Fibroblast of lung (primary cell): ENCODE measurements at regions not wholly inside any gene's neighbourhood (a gene's known extent, or its start where the extent isn't known, plus 50 kb on each side); places are given as distances from the start of the nearest gene placed in this dataset.

Experiments used
- DNase-seq, 2 donors: peaks; one replicate each; pipeline versions ENCODE4 v3.0.0 to v3.0.0-alpha.2; 2010; ENCODE audit warnings: low read depth in 2 of 2
- H2AFZ ChIP-seq: 2 replicates; pipeline ENCODE4 v1.5.1; 2012; ENCODE audit warnings: low read length, control low read depth, inconsistent platforms
- H3K27ac ChIP-seq: 2 replicates; pipeline ENCODE4 v1.5.1; 2011; ENCODE audit warnings: low read length, control low read depth; ENCODE audit not compliant: insufficient read depth
- H3K27me3 ChIP-seq: 2 replicates; pipeline ENCODE4 v1.5.1; 2011; ENCODE audit warnings: mild to moderate bottlenecking, low read length; ENCODE audit not compliant: control insufficient read depth, insufficient read depth
- H3K36me3 ChIP-seq: 2 replicates; pipeline ENCODE4 v1.5.1; 2011; ENCODE audit warnings: low read length; ENCODE audit not compliant: control insufficient read depth, insufficient read depth
- H3K4me1 ChIP-seq: 2 replicates; pipeline ENCODE4 v1.5.1; 2011; ENCODE audit warnings: low read length; ENCODE audit not compliant: control insufficient read depth, insufficient read depth; ENCODE audit errors: extremely low read depth
- H3K4me2 ChIP-seq: 2 replicates; pipeline ENCODE4 v1.5.1; 2011; ENCODE audit warnings: low read length, control low read depth; ENCODE audit not compliant: insufficient read depth; ENCODE audit errors: extremely low read depth
- H3K4me3 ChIP-seq, 4 experiments: fragments of 200-600 bp in 1 of 4; sonication (generic) in 1 of 4; replicated peaks in 1 of 4; 2 replicates each; pipeline ENCODE4 v1.5.1; 2011 to 2016; ENCODE audit warnings: low read length in 4 of 4, low read depth in 3 of 4, mild to moderate bottlenecking in 3 of 4, control low read depth in 2 of 4, inconsistent platforms in 1 of 4, mixed read lengths in 1 of 4; ENCODE audit not compliant: insufficient read depth in 1 of 4; ENCODE audit errors: control extremely low read depth in 1 of 4
- H3K79me2 ChIP-seq: 2 replicates; pipeline ENCODE4 v1.5.1; 2012; ENCODE audit warnings: mild to moderate bottlenecking, low read length, inconsistent platforms; ENCODE audit not compliant: control insufficient read depth, insufficient read depth
- H3K9ac ChIP-seq: 2 replicates; pipeline ENCODE4 v1.5.1; 2011; ENCODE audit warnings: mild to moderate bottlenecking, low read length, control low read depth; ENCODE audit not compliant: insufficient read depth
- H3K9me3 ChIP-seq: 2 replicates; pipeline ENCODE4 v1.5.1; 2012; ENCODE audit warnings: low read depth, low read length; ENCODE audit not compliant: control insufficient read depth, insufficient read depth
- H4K20me1 ChIP-seq: 2 replicates; pipeline ENCODE4 v1.5.1; 2011; ENCODE audit warnings: low read length; ENCODE audit not compliant: control insufficient read depth, insufficient read depth; ENCODE audit errors: extremely low read depth
- EZH2 ChIP-seq: IDR thresholded peaks from 2 replicates; pipeline ENCODE4 v1.5.1; 2012; ENCODE audit warnings: low read length, control low read depth, mild to moderate bottlenecking; ENCODE audit errors: missing control alignments
- TF ChIP-seq, protein P1 (sequence below), 2 donors: IDR thresholded peaks in 1 of 2; conservative IDR thresholded peaks in 1 of 2; 1 replicate in 1 of 2; 2 replicates in 1 of 2; pipeline ENCODE4 v1.5.1; 2011 to 2012; ENCODE audit warnings: low read length in 2 of 2, control low read depth in 1 of 2, inconsistent platforms in 1 of 2, low read depth in 1 of 2, mild to moderate bottlenecking in 1 of 2

DNA sequence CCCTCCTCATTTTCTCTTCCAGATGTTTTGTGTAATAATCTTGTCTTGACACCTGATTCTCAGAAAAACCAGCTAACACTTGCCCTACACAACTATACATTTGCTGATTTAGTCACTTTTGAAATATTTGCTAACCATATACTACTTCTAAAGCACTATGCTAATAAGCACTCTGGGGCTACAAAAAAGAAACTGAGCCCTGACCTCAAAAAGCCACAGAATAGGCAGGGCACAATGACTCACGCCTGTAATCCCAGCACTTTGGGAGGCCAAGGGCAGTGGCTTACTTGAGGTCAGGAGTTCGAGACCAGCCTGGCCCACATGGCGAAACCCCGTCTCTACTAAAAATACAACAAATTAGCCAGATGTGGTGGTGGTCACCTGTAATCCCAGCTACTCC is 266.0 kb downstream of the RAD51AP2 start:
- H2AFZ ChIP-seq: no peak overlapping the region
- peak; percentile 22 to 33 for DNase-seq

DNA sequence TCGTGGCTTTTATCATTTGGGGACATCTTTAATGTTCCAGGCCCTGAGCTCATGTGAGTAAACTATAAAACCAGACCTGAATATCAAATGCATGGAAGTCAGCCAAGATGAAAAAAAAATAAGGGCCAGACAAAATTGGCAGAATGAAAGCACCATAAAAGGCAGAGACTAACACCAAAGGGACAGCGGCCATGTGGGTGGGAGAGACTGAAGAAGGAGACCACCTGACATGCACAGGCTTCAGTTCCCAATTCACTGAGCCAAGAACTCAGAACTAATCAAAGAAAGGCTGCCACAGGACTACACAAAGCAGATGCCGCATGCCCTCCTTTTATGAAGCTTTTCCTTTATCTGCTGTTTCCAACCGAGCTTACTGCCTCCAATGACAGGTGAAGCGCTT is 267.1 kb downstream of the RAD51AP2 start:
- H3K4me3 ChIP-seq: no peak overlapping the region
- no peak overlapping the region for H3K4me2 ChIP-seq
- no peak for TF ChIP-seq EZH2
- TF ChIP-seq, protein P1, sequence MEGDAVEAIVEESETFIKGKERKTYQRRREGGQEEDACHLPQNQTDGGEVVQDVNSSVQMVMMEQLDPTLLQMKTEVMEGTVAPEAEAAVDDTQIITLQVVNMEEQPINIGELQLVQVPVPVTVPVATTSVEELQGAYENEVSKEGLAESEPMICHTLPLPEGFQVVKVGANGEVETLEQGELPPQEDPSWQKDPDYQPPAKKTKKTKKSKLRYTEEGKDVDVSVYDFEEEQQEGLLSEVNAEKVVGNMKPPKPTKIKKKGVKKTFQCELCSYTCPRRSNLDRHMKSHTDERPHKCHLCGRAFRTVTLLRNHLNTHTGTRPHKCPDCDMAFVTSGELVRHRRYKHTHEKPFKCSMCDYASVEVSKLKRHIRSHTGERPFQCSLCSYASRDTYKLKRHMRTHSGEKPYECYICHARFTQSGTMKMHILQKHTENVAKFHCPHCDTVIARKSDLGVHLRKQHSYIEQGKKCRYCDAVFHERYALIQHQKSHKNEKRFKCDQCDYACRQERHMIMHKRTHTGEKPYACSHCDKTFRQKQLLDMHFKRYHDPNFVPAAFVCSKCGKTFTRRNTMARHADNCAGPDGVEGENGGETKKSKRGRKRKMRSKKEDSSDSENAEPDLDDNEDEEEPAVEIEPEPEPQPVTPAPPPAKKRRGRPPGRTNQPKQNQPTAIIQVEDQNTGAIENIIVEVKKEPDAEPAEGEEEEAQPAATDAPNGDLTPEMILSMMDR (conservative IDR thresholded peaks at IDR 0.05 in 1 of 2, IDR thresholded peaks at IDR 0.05 in 1 of 2; ENCODE audit: low read depth in 1 of 2, low read length in 2 of 2): no peak
- no peak overlapping the region for H3K9ac ChIP-seq
- H2AFZ ChIP-seq: no peak overlapping the region
- no peaks in the 10 kb centered on the region for H3K27me3 ChIP-seq
- no peak overlapping the region for H3K27ac ChIP-seq
- H4K20me1 ChIP-seq: no peaks in the 10 kb centered on the region
- no peaks in the 10 kb centered on the region for H3K9me3 ChIP-seq
- DNase-seq: no peak
- H3K36me3 ChIP-seq: no peaks in the 10 kb centered on the region
- H3K4me1 ChIP-seq: no peaks in the 10 kb centered on the region
- no peaks in the 10 kb centered on the region for H3K79me2 ChIP-seq

More for the DNA sequence above, 266.0 kb downstream of the RAD51AP2 start:
- Histone ChIP-seq H3K4me3 (no peak overlapping the region), H4K20me1 (no peaks in the 10 kb centered on the region), H3K4me1 (no peaks in the 10 kb centered on the region), H3K4me2 (no peak overlapping the region), H3K9ac (no peak overlapping the region), H3K27me3 (no peaks in the 10 kb centered on the region), H3K36me3 (no peaks in the 10 kb centered on the region), H3K79me2 (no peaks in the 10 kb centered on the region), H3K9me3 (no peaks in the 10 kb centered on the region), H3K27ac (no peak overlapping the region)
- no peak for TF ChIP-seq EZH2
- TF ChIP-seq, protein P1 (conservative IDR thresholded peaks at IDR 0.05 in 1 of 2, IDR thresholded peaks at IDR 0.05 in 1 of 2; ENCODE audit: low read depth in 1 of 2, low read length in 2 of 2): no peak

DNA sequence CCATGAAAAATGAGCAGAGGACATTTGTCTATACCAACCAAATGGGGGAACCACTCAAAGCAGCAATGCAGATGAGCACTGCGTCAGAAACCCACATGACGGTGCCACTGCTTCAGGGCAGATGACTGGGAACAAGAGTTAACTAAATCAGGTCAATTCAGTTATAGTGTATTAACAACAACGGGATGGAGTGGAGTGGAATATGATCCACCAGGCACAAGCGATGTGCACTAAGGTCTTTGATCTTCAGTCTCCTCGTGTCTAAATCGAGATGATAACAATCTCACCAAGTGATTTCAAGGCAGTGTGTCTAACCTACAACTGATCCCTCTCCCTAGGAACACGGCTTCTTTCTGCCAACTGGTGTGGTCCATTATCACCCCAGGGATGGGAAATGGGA is 269.0 kb downstream of the RAD51AP2 start:
- Histone ChIP-seq H3K4me3 (no peak overlapping the region), H3K27ac (no peak overlapping the region), H3K9ac (no peak overlapping the region), H2AFZ (no peak overlapping the region), H4K20me1 (no peaks in the 10 kb centered on the region), H3K4me2 (no peak overlapping the region), H3K36me3 (no peaks in the 10 kb centered on the region), H3K9me3 (no peaks in the 10 kb centered on the region), H3K27me3 (no peaks in the 10 kb centered on the region), H3K79me2 (no peaks in the 10 kb centered on the region), H3K4me1 (no peaks in the 10 kb centered on the region)
- TF ChIP-seq, protein P1 (conservative IDR thresholded peaks at IDR 0.05 in 1 of 2, IDR thresholded peaks at IDR 0.05 in 1 of 2; ENCODE audit: low read depth in 1 of 2, low read length in 2 of 2): no peak
- no peak for TF ChIP-seq EZH2
- DNase-seq: no peak
